Vagina (tissue), 2 donors: ENCODE measurements at regions not wholly inside any gene's neighbourhood (a gene's known extent, or its start where the extent isn't known, plus 50 kb on each side); places are given as distances from the start of the nearest gene placed in this dataset.

ENCODE experiments used
- CTCF ChIP-seq, 3 experiments: fragments of 450-650 bp in 2 of 3; fragments of 200-600 bp in 1 of 3; sonication (generic) in 1 of 3; IDR thresholded peaks; one replicate each; pipeline ENCODE4 v1.5.1; 2017 to 2019; ENCODE audit warnings: antibody characterized with exemption in 3 of 3, mild to moderate bottlenecking in 2 of 3, moderate library complexity in 2 of 3
- POLR2A ChIP-seq, 2 donors: fragments of 450-650 bp; IDR thresholded peaks; one replicate each; pipeline ENCODE4 v1.6.1; 2017; ENCODE audit warnings: antibody characterized with exemption in 2 of 2, mild to moderate bottlenecking in 2 of 2, moderate library complexity in 2 of 2

- TF ChIP-seq CTCF (IDR thresholded peaks at IDR 0.05) (no peak), POLR2A (IDR thresholded peaks at IDR 0.05) (no peak)
Observed at GRCh38 chr12:118912697-118913270, 68.6 kb upstream of the SRRM4 start.
